ENCODE measurements at regions not wholly inside any gene's neighbourhood (a gene's known extent, or its start where the extent isn't known, plus 50 kb on each side); places are given as distances from the start of the nearest gene placed in this dataset.
A peak's percentile ranks its signal among the peaks of the same experiment; 100 is the strongest.

- DNase-seq: no peak
- ATAC-seq: no peak
- intact Hi-C loops (cut with DNase I, micrococcal nuclease): no loop called here
Observed at GRCh38 chr11:20253796-20254195, 93.5 kb upstream of the DBX1 start.

GRCh38 chr11:20251496-20251895 is 91.2 kb upstream of the DBX1 start:
- ATAC-seq (no peak), DNase-seq (no peak)
- intact Hi-C loops (cut with DNase I, micrococcal nuclease): no loop called here

- intact Hi-C loops (cut with DNase I, micrococcal nuclease): no loop called here
- ATAC-seq (peak; percentile 73), DNase-seq (no peak)
Observed at GRCh38 chr11:20250644-20251247, 90.5 kb upstream of the DBX1 start.

- intact Hi-C loops (cut with DNase I, micrococcal nuclease): no loop called here
- peak; percentile 35 for ATAC-seq
- no peak for DNase-seq
Observed at GRCh38 chr11:20249796-20250195, 89.5 kb upstream of the DBX1 start.

GRCh38 chr11:20249378-20249777 is 89.1 kb upstream of the DBX1 start:
- no peak for DNase-seq
- ATAC-seq: peak; percentile 87
- intact Hi-C loops (cut with DNase I, micrococcal nuclease): no loop called here

- ATAC-seq: no peak
- DNase-seq: no peak
- intact Hi-C loops (cut with DNase I, micrococcal nuclease): no loop called here
Observed at GRCh38 chr11:20248871-20249270, 88.6 kb upstream of the DBX1 start.

- no peak for ATAC-seq
- DNase-seq: no peak
- intact Hi-C loops (cut with DNase I, micrococcal nuclease): no loop called here
Observed at GRCh38 chr11:20248121-20248772, 88.0 kb upstream of the DBX1 start.

GRCh38 chr11:20247591-20248007 is 87.3 kb upstream of the DBX1 start:
- ATAC-seq (no peak), DNase-seq (no peak)
- intact Hi-C loops (cut with DNase I, micrococcal nuclease): no loop called here

GRCh38 chr11:20243974-20244373 is 83.7 kb upstream of the DBX1 start:
- intact Hi-C loops (cut with DNase I, micrococcal nuclease): no loop called here
- DNase-seq: no peak
- ATAC-seq: no peak

- intact Hi-C loops (cut with DNase I, micrococcal nuclease): no loop called here
- DNase-seq (peak; percentile 66 to 72), ATAC-seq (peak; percentile 99)
Observed at GRCh38 chr11:20238712-20239111, 78.4 kb upstream of the DBX1 start.

GRCh38 chr11:20235164-20235563 is 74.9 kb upstream of the DBX1 start:
- intact Hi-C loops (cut with DNase I, micrococcal nuclease): no loop called here
- DNase-seq (no peak), ATAC-seq (no peak)

GRCh38 chr11:20227631-20228030 is 67.4 kb upstream of the DBX1 start:
- ATAC-seq (no peak), DNase-seq (no peak)
- intact Hi-C loops (cut with DNase I, micrococcal nuclease): no loop called here

GRCh38 chr11:20226933-20227332 is 66.7 kb upstream of the DBX1 start:
- intact Hi-C loops (cut with DNase I, micrococcal nuclease): no loop called here
- no peak for ATAC-seq

GRCh38 chr11:20221566-20221965 is 61.3 kb upstream of the DBX1 start:
- DNase-seq: no peak
- intact Hi-C loops (cut with DNase I, micrococcal nuclease): no loop called here
- no peak for ATAC-seq

More at GRCh38 chr11:20226933-20227332, 66.7 kb upstream of the DBX1 start:
- no peak for DNase-seq

- intact Hi-C loops (cut with DNase I, micrococcal nuclease): no loop called here
- ATAC-seq (no peak), DNase-seq (no peak)
Observed at GRCh38 chr11:20213790-20214189, 53.5 kb upstream of the DBX1 start.

GRCh38 chr11:20211691-20212090 is 51.4 kb upstream of the DBX1 start:
- intact Hi-C loops (cut with DNase I, micrococcal nuclease): no loop called here
- ATAC-seq (no peak), DNase-seq (no peak)
